ENCODE measurements at regions not wholly inside any gene's neighbourhood (a gene's known extent, or its start where the extent isn't known, plus 50 kb on each side); places are given as distances from the start of the nearest gene placed in this dataset.

DNA sequence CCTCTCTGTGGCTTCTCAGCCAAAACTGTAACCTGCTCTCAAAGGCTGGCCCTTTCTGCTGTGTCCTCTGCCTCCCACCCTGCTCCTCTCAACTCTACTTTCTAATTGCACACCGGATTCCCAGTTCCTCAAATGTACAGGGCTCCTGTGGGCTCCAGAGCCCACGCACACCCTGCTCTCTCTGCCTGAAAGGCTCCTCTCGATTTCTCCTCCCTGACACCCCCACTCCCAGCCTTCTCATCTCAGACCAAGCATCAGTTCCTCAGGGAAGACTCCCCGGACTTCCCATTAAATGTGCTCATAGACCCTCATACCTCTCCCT lies 111.7 kb upstream of the STEAP1B start:
- H3K27ac ChIP-seq (ENCODE audit: low read depth, low read length), result no peak overlapping the region
- H3K36me3 ChIP-seq (ENCODE audit: control insufficient read depth in 1 of 2, insufficient read depth in 2 of 2, low read length in 2 of 2), result no peaks in the 10 kb centered on the region
- CTCF ChIA-PET, result no interaction called here
- H3K4me2 ChIP-seq (ENCODE audit: low read length), result no peak overlapping the region
- no peak overlapping the region for H3K4me3 ChIP-seq (replicated peaks in 1 of 2; ENCODE audit: low read depth in 1 of 2, low read length in 2 of 2)
- no peaks in the 10 kb centered on the region for H3K9me2 ChIP-seq (ENCODE audit: insufficient read depth)
- no peaks in the 10 kb centered on the region for H3K4me1 ChIP-seq (ENCODE audit: control insufficient read depth in 1 of 2, insufficient read depth in 2 of 2, low read length in 2 of 2)
- BruUV-seq (replicated peaks), result no TSS peak
- POLR2A ChIA-PET, result no interaction called here
- H3K79me2 ChIP-seq (ENCODE audit: insufficient read depth, low read length), result no peaks in the 10 kb centered on the region
- no peak overlapping the region for H3K9ac ChIP-seq (ENCODE audit: low read length)
- no peaks in the 10 kb centered on the region; a peak in 1 of 4 replicates for H3K9me3 ChIP-seq (ENCODE audit: control insufficient read depth in 1 of 2, insufficient read depth in 1 of 2, low read depth in 1 of 2, low read length in 2 of 2)
- H4K20me1 ChIP-seq (ENCODE audit: insufficient read depth), result no peaks in the 10 kb centered on the region
- TF ChIP-seq SP1 (IDR thresholded peaks at IDR 0.05; ENCODE audit: low read depth), result no peak
- TF ChIP-seq ELF1 (IDR thresholded peaks at IDR 0.05; ENCODE audit: borderline replicate concordance, low read depth), result no peak
- TF ChIP-seq POLR2AphosphoS5 (IDR thresholded peaks at IDR 0.05; ENCODE audit: low read depth, low read length), result no peak
- TF ChIP-seq JUND (IDR thresholded peaks at IDR 0.05), result no peak
- no peak for TF ChIP-seq TCF7L2 (IDR thresholded peaks at IDR 0.05; ENCODE audit: borderline replicate concordance, extremely low read depth, insufficient read depth, insufficient read length)
- no peak for DNase-seq (ENCODE audit: low read depth, low spot score)
- no peaks in the 10 kb centered on the region for H3K27me3 ChIP-seq (ENCODE audit: insufficient read depth, low read length)
- RAD21 ChIA-PET (ENCODE audit: low non-redundant PET in 1 of 2, low total read pairs in 2 of 2, uncharacterized antibody in 2 of 2, unreplicated experiment in 2 of 2), result no interaction called here
- no peak for ATAC-seq
- no peak overlapping the region for H2AFZ ChIP-seq (ENCODE audit: low read depth, low read length, poor library complexity, severe bottlenecking)
- intact Hi-C loops (cut with micrococcal nuclease), result no loop called here

DNA sequence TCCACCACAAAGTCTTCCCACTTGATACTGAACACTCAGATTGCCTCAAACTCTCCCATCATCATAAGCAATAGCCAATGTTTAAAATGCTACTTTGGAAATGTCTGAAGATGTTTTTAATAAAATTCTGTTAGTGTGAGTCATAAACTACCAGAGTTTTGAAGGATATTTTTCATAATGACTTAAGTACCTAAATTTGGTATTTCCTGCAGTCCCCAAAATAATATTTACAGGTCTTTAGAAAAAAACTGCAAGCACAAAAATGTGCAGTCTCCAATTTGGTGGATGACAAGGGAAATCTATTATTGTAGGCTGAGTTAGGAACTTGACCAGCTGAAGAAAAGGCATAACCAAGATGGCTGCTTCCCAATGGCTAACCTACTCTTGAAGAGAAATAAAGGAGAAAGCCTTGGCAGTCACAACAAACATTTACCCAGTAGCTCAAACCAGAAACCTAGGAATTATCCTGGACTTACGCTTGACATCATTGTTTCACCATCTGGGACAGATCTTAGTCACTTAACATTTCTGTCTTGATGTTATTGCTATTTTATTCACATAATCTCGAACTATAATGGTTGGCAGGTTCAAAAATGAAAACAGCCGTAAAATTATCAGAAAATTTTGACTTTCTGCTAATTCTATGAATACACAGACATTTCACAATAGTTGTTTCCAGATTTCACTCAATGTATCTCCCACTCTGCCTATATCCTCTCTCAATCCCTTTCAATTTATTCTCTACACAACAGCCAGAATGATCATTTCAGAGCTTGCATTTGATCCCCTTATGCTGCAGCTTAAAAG lies 111.2 kb upstream of the STEAP1B start:
- Histone ChIP-seq H3K9me2 (ENCODE audit: insufficient read depth) (no peaks in the 10 kb centered on the region), H3K4me3 (replicated peaks in 1 of 2; ENCODE audit: low read depth in 1 of 2, low read length in 2 of 2) (no peak overlapping the region), H3K9ac (ENCODE audit: low read length) (no peak overlapping the region), H3K27me3 (ENCODE audit: insufficient read depth, low read length) (no peaks in the 10 kb centered on the region), H4K20me1 (ENCODE audit: insufficient read depth) (no peaks in the 10 kb centered on the region), H2AFZ (ENCODE audit: low read depth, low read length, poor library complexity, severe bottlenecking) (no peak overlapping the region), H3K4me2 (ENCODE audit: low read length) (no peak overlapping the region), H3K79me2 (ENCODE audit: insufficient read depth, low read length) (no peaks in the 10 kb centered on the region), H3K4me1 (ENCODE audit: control insufficient read depth in 1 of 2, insufficient read depth in 2 of 2, low read length in 2 of 2) (no peaks in the 10 kb centered on the region), H3K27ac (ENCODE audit: low read depth, low read length) (no peak overlapping the region), H3K9me3 (ENCODE audit: control insufficient read depth in 1 of 2, insufficient read depth in 1 of 2, low read depth in 1 of 2, low read length in 2 of 2) (no peaks in the 10 kb centered on the region), H3K36me3 (ENCODE audit: control insufficient read depth in 1 of 2, insufficient read depth in 2 of 2, low read length in 2 of 2) (no peaks in the 10 kb centered on the region)
- CTCF ChIA-PET, result no interaction called here
- RAD21 ChIA-PET (ENCODE audit: low non-redundant PET in 1 of 2, low total read pairs in 2 of 2, uncharacterized antibody in 2 of 2, unreplicated experiment in 2 of 2), result no interaction called here
- no peak for DNase-seq (ENCODE audit: low read depth, low spot score)
- intact Hi-C loops (cut with micrococcal nuclease), result no loop called here
- no TSS peak for BruUV-seq (replicated peaks)
- no peak for ATAC-seq
- POLR2A ChIA-PET, result no interaction called here
- TF ChIP-seq SIN3A (IDR thresholded peaks at IDR 0.05; ENCODE audit: low read depth) (no peak), FOSL1 (IDR thresholded peaks at IDR 0.05; ENCODE audit: low read depth) (no peak), EZH2 (IDR thresholded peaks at IDR 0.05) (no peak), SRF (IDR thresholded peaks at IDR 0.05; ENCODE audit: low read depth) (no peak), RAD21 (IDR thresholded peaks at IDR 0.05; ENCODE audit: low read depth) (no peak), YY1 (IDR thresholded peaks at IDR 0.05; ENCODE audit: extremely low read depth, insufficient replicate concordance, low read depth, low read length) (no peak), POLR2A (IDR thresholded peaks at IDR 0.05; ENCODE audit: borderline replicate concordance, extremely low read depth, insufficient read depth, insufficient read length) (no peak), EZH2phosphoT487 (IDR thresholded peaks at IDR 0.05; ENCODE audit: borderline replicate concordance) (no peak), ZFX (IDR thresholded peaks at IDR 0.05) (no peak), ELF1 (IDR thresholded peaks at IDR 0.05; ENCODE audit: borderline replicate concordance, low read depth) (no peak), CEBPB (IDR thresholded peaks at IDR 0.05; ENCODE audit: low read depth) (no peak), SP1 (IDR thresholded peaks at IDR 0.05; ENCODE audit: low read depth) (no peak), POLR2AphosphoS5 (IDR thresholded peaks at IDR 0.05; ENCODE audit: low read depth, low read length) (no peak), JUND (IDR thresholded peaks at IDR 0.05) (no peak)
- TF ChIP-seq, protein P1, sequence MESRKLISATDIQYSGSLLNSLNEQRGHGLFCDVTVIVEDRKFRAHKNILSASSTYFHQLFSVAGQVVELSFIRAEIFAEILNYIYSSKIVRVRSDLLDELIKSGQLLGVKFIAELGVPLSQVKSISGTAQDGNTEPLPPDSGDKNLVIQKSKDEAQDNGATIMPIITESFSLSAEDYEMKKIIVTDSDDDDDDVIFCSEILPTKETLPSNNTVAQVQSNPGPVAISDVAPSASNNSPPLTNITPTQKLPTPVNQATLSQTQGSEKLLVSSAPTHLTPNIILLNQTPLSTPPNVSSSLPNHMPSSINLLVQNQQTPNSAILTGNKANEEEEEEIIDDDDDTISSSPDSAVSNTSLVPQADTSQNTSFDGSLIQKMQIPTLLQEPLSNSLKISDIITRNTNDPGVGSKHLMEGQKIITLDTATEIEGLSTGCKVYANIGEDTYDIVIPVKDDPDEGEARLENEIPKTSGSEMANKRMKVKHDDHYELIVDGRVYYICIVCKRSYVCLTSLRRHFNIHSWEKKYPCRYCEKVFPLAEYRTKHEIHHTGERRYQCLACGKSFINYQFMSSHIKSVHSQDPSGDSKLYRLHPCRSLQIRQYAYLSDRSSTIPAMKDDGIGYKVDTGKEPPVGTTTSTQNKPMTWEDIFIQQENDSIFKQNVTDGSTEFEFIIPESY (IDR thresholded peaks at IDR 0.05; ENCODE audit: extremely low read depth, insufficient replicate concordance, low read length), result no peak
- TF ChIP-seq, protein P2, sequence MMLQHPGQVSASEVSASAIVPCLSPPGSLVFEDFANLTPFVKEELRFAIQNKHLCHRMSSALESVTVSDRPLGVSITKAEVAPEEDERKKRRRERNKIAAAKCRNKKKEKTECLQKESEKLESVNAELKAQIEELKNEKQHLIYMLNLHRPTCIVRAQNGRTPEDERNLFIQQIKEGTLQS (IDR thresholded peaks at IDR 0.05), result no peak

All from HCT116 (cell line).